ENCODE measurements at regions not wholly inside any gene's neighbourhood (a gene's known extent, or its start where the extent isn't known, plus 50 kb on each side); places are given as distances from the start of the nearest gene placed in this dataset.

DNA sequence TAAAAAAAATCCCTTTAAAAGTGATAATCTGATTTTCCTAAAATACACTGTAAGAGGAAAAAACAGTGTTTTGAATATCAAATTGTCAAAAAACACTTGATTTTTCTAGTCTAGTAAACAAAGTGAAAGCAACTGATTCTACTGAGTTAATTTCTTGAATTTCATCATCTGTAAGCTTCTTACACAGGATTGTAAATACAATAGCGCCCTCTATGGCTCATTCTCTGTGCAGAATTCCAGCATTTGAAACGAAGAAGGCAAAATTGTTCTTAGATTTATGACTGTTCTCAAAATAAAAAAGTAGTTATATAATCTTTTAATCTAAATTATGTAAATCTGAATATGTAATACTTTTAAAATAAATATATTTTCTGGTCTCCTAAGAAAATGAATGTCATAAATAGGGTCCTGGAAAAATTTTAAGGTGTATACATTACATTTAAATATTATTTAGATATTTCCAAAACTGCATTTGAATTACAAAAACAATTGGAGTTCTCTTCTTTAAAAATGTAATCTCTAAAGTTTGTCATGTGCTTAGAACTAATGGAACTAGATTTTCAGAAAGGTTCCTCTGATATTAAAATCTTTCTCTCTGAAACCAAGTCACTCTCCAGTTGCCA lies 176.9 kb upstream of the MC4R start:
- Histone ChIP-seq H3K9me2 (ENCODE audit: low read depth, low read length) (no peaks in the 10 kb centered on the region), H3K4me1 (ENCODE audit: insufficient read depth, low read length, severe bottlenecking) (peaks cover 12% of the 10 kb centered on the region), H3K27me3 (ENCODE audit: insufficient read depth, low read length) (no peaks in the 10 kb centered on the region), H4K20me1 (ENCODE audit: insufficient read depth, low read length) (no peaks in the 10 kb centered on the region), H3K4me3 (ENCODE audit: low read depth, low read length, poor library complexity, severe bottlenecking) (no peak overlapping the region), H3K36me3 (ENCODE audit: insufficient read depth, low read length) (no peaks in the 10 kb centered on the region), H3K79me2 (ENCODE audit: insufficient read depth, low read length) (no peaks in the 10 kb centered on the region), H3K9ac (ENCODE audit: low read length) (no peak overlapping the region), H2AFZ (ENCODE audit: low read length) (no peak overlapping the region), H3F3A (ENCODE audit: insufficient read depth, low read length) (no peaks in the 10 kb centered on the region), H3K9me3 (ENCODE audit: low read length) (no peaks in the 10 kb centered on the region; the same call in 1 of the 2 replicates), H3K27ac (ENCODE audit: low read depth, low read length, poor library complexity, severe bottlenecking) (no peak overlapping the region), H3K4me2 (ENCODE audit: low read length) (no peak overlapping the region)
- no peak for TF ChIP-seq EZH2 (IDR thresholded peaks at IDR 0.05; ENCODE audit: borderline replicate concordance, low read length)
- peak; percentile 84 for TF ChIP-seq CTCF (IDR thresholded peaks at IDR 0.05; ENCODE audit: low read length)

DNA sequence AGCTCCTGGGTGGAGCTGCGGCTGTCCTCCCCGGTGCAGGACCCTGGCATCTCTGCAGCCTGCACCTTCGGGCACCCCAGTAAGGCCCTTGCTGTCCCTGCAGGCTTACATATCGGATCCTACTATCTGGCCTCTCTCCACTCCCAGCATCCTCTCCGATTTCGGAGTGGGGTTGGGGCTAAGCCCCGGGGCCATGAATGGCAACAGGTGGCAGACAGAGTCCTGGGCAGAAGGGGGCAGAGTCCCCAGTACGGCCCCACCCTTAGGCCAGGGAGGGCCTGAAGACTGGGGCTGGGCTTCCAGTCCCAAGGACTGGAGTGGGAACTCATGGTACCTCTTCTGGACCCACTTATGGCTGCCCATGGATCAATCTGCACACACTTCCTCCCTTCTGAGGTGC lies 180.4 kb upstream of the MC4R start:
- TF ChIP-seq CTCF (IDR thresholded peaks at IDR 0.05; ENCODE audit: low read length), result no peak
- TF ChIP-seq EZH2 (IDR thresholded peaks at IDR 0.05; ENCODE audit: borderline replicate concordance, low read length), result no peak
- H3K4me1 ChIP-seq (ENCODE audit: insufficient read depth, low read length, severe bottlenecking), result peaks cover 7% of the 10 kb centered on the region
- H3K9me3 ChIP-seq (ENCODE audit: low read length), result no peaks in the 10 kb centered on the region; the same call in 1 of the 2 replicates
- no peak overlapping the region for H3K27ac ChIP-seq (ENCODE audit: low read depth, low read length, poor library complexity, severe bottlenecking)
- no peak overlapping the region for H3K4me3 ChIP-seq (ENCODE audit: low read depth, low read length, poor library complexity, severe bottlenecking)
- H3F3A ChIP-seq (ENCODE audit: insufficient read depth, low read length), result no peaks in the 10 kb centered on the region
- no peak overlapping the region for H3K9ac ChIP-seq (ENCODE audit: low read length)
- no peaks in the 10 kb centered on the region for H3K79me2 ChIP-seq (ENCODE audit: insufficient read depth, low read length)
- no peak overlapping the region for H3K4me2 ChIP-seq (ENCODE audit: low read length)
- no peaks in the 10 kb centered on the region for H3K9me2 ChIP-seq (ENCODE audit: low read depth, low read length)
- no peak overlapping the region for H2AFZ ChIP-seq (ENCODE audit: low read length)
- no peaks in the 10 kb centered on the region for H3K27me3 ChIP-seq (ENCODE audit: insufficient read depth, low read length)
- no peaks in the 10 kb centered on the region for H3K36me3 ChIP-seq (ENCODE audit: insufficient read depth, low read length)
- no peaks in the 10 kb centered on the region for H4K20me1 ChIP-seq (ENCODE audit: insufficient read depth, low read length)

- Histone ChIP-seq H3K4me1 (ENCODE audit: insufficient read depth, low read length, severe bottlenecking) (peaks cover 7% of the 10 kb centered on the region), H3K9me2 (ENCODE audit: low read depth, low read length) (no peaks in the 10 kb centered on the region), H3K27ac (ENCODE audit: low read depth, low read length, poor library complexity, severe bottlenecking) (peak overlapping the region; percentile 19), H3K27me3 (ENCODE audit: insufficient read depth, low read length) (no peaks in the 10 kb centered on the region), H3K4me2 (ENCODE audit: low read length) (peak overlapping the region; percentile 9; the same call in 1 of the 2 replicates), H3K36me3 (ENCODE audit: insufficient read depth, low read length) (no peaks in the 10 kb centered on the region), H2AFZ (ENCODE audit: low read length) (no peak overlapping the region), H4K20me1 (ENCODE audit: insufficient read depth, low read length) (no peaks in the 10 kb centered on the region), H3K4me3 (ENCODE audit: low read depth, low read length, poor library complexity, severe bottlenecking) (no peak overlapping the region), H3F3A (ENCODE audit: insufficient read depth, low read length) (no peaks in the 10 kb centered on the region), H3K9ac (ENCODE audit: low read length) (no peak overlapping the region), H3K79me2 (ENCODE audit: insufficient read depth, low read length) (no peaks in the 10 kb centered on the region), H3K9me3 (ENCODE audit: low read length) (no peaks in the 10 kb centered on the region; the same call in 1 of the 2 replicates)
- TF ChIP-seq CTCF (IDR thresholded peaks at IDR 0.05; ENCODE audit: low read length), result no peak
- no peak for TF ChIP-seq EZH2 (IDR thresholded peaks at IDR 0.05; ENCODE audit: borderline replicate concordance, low read length)
Observed at GRCh38 chr18:60554967-60555366, 182.4 kb upstream of the MC4R start.

All from OCI-LY1 (cell line).